ENCODE measurements at regions not wholly inside any gene's neighbourhood (a gene's known extent, or its start where the extent isn't known, plus 50 kb on each side); places are given as distances from the start of the nearest gene placed in this dataset.

- ATAC-seq (no peak), DNase-seq (no peak)
- H3K9me3 ChIP-seq, result no peaks in the 10 kb centered on the region
- no peak overlapping the region for H3K27ac ChIP-seq
- 56 to 100% (median 96%) methylated on average over 1 of the region's 1 CpG for WGBS, 3 donors
- no peaks in the 10 kb centered on the region for H3K36me3 ChIP-seq (ENCODE audit: insufficient read depth in 1 of 2, low read depth in 1 of 2)
- H3K27me3 ChIP-seq (ENCODE audit: insufficient read depth in 3 of 3, low read length in 2 of 3), result peaks cover 0 to 3% (median 0%) of the 10 kb centered on the region in 3 donors
- H3K4me3 ChIP-seq, result no peak overlapping the region
- H3K4me1 ChIP-seq, result no peaks in the 10 kb centered on the region
- intact Hi-C loops (cut with DNase I), result no loop called here
- no peak for TF ChIP-seq CTCF (IDR thresholded peaks at IDR 0.05)
Measured at GRCh38 chr11:13166036-13166435, 111.6 kb upstream of the BMAL1 start.

- Histone ChIP-seq H3K4me1 (no peaks in the 10 kb centered on the region), H3K9me3 (no peaks in the 10 kb centered on the region), H3K27me3 (ENCODE audit: insufficient read depth in 3 of 3, low read length in 2 of 3) (peaks cover 0 to 2% (median 0%) of the 10 kb centered on the region in 3 donors), H3K27ac (no peak overlapping the region), H3K36me3 (ENCODE audit: insufficient read depth in 1 of 2, low read depth in 1 of 2) (no peaks in the 10 kb centered on the region), H3K4me3 (no peak overlapping the region)
- ATAC-seq, result no peak
- WGBS, 3 donors, result 61 to 67% (median 67%) methylated on average over 4 of the region's 4 CpGs
- no peak for TF ChIP-seq CTCF (IDR thresholded peaks at IDR 0.05)
- no peak for DNase-seq
- intact Hi-C loops (cut with DNase I), result no loop called here
Measured at GRCh38 chr11:13168271-13168670, 109.3 kb upstream of the BMAL1 start.

GRCh38 chr11:13169709-13170108 is 107.9 kb upstream of the BMAL1 start:
- WGBS, 3 donors, result 23 to 66% (median 57%) methylated on average over 2 of the region's 2 CpGs
- DNase-seq, result no peak
- H3K4me3 ChIP-seq, result no peak overlapping the region
- no peaks in the 10 kb centered on the region for H3K4me1 ChIP-seq
- H3K27me3 ChIP-seq (ENCODE audit: insufficient read depth in 3 of 3, low read length in 2 of 3), result peaks cover 0 to 2% (median 0%) of the 10 kb centered on the region in 3 donors
- no peaks in the 10 kb centered on the region for H3K9me3 ChIP-seq
- ATAC-seq, result no peak
- TF ChIP-seq CTCF (IDR thresholded peaks at IDR 0.05), result no peak
- H3K27ac ChIP-seq, result no peak overlapping the region
- H3K36me3 ChIP-seq (ENCODE audit: insufficient read depth in 1 of 2, low read depth in 1 of 2), result no peaks in the 10 kb centered on the region
- intact Hi-C loops (cut with DNase I), result no loop called here

GRCh38 chr11:13174090-13174489 is 103.5 kb upstream of the BMAL1 start:
- WGBS, 3 donors, result 66 to 72% (median 66%) methylated on average over 6 of the region's 6 CpGs
- TF ChIP-seq CTCF (IDR thresholded peaks at IDR 0.05), result no peak
- intact Hi-C loops (cut with DNase I), result no loop called here

More at GRCh38 chr11:13174090-13174489, 103.5 kb upstream of the BMAL1 start:
- Histone ChIP-seq H3K4me1 (no peaks in the 10 kb centered on the region), H3K9me3 (no peaks in the 10 kb centered on the region), H3K27me3 (ENCODE audit: insufficient read depth in 3 of 3, low read length in 2 of 3) (peaks cover 0 to 2% (median 0%) of the 10 kb centered on the region in 3 donors), H3K27ac (no peak overlapping the region), H3K36me3 (ENCODE audit: insufficient read depth in 1 of 2, low read depth in 1 of 2) (no peaks in the 10 kb centered on the region), H3K4me3 (no peak overlapping the region)
- ATAC-seq (no peak), DNase-seq (no peak)

Data from psoas muscle (tissue), 7 donors.